Activated naive CD8-positive, alpha-beta T cell (primary cell): ENCODE measurements at regions not wholly inside any gene's neighbourhood (a gene's known extent, or its start where the extent isn't known, plus 50 kb on each side); places are given as distances from the start of the nearest gene placed in this dataset.

ENCODE experiments used
- H3K27ac Mint-ChIP-seq: one replicate; pipeline ENCODE4 v1.8.0; 2021; ENCODE audit warnings: mixed read lengths
- H3K27me3 Mint-ChIP-seq: one replicate; pipeline ENCODE4 v1.8.0; 2021; ENCODE audit warnings: mixed read lengths
- H3K36me3 Mint-ChIP-seq: one replicate; pipeline ENCODE4 v1.8.0; 2021; ENCODE audit warnings: mixed read lengths
- H3K4me1 Mint-ChIP-seq: one replicate; pipeline ENCODE4 v1.8.0; 2021; ENCODE audit warnings: low read depth, mixed read lengths
- H3K4me3 Mint-ChIP-seq: one replicate; pipeline ENCODE4 v1.8.0; 2021; ENCODE audit warnings: mild to moderate bottlenecking, mixed read lengths
- H3K9me3 Mint-ChIP-seq: one replicate; pipeline ENCODE4 v1.8.0; 2021; ENCODE audit warnings: low read depth, mixed read lengths

GRCh38 chr11:95519912-95520311, 269.7 kb downstream of the FAM76B start:
- no peaks in the 10 kb centered on the region for H3K9me3 Mint-ChIP-seq
- no peak overlapping the region for H3K27ac Mint-ChIP-seq
- no peaks in the 10 kb centered on the region for H3K4me1 Mint-ChIP-seq
- no peak overlapping the region for H3K4me3 Mint-ChIP-seq
- peaks cover 4% of the 10 kb centered on the region for H3K36me3 Mint-ChIP-seq
- no peaks in the 10 kb centered on the region for H3K27me3 Mint-ChIP-seq

- no peaks in the 10 kb centered on the region for H3K4me1 Mint-ChIP-seq
- H3K9me3 Mint-ChIP-seq = no peaks in the 10 kb centered on the region
Observed at GRCh38 chr11:95517453-95517852, 272.1 kb downstream of the FAM76B start.

GRCh38 chr11:95516786-95517185, 272.8 kb downstream of the FAM76B start:
- Mint-ChIP-seq H3K9me3 (no peaks in the 10 kb centered on the region), H3K36me3 (no peaks in the 10 kb centered on the region), H3K4me3 (no peak overlapping the region), H3K27me3 (no peaks in the 10 kb centered on the region), H3K27ac (no peak overlapping the region), H3K4me1 (no peaks in the 10 kb centered on the region)

More at GRCh38 chr11:95517453-95517852, 272.1 kb downstream of the FAM76B start:
- Mint-ChIP-seq H3K27me3 (no peaks in the 10 kb centered on the region), H3K4me3 (no peak overlapping the region), H3K36me3 (no peaks in the 10 kb centered on the region), H3K27ac (no peak overlapping the region)

- Mint-ChIP-seq H3K4me1 (no peaks in the 10 kb centered on the region), H3K4me3 (no peak overlapping the region)
Observed at GRCh38 chr11:95516175-95516574, 273.4 kb downstream of the FAM76B start.

GRCh38 chr11:95515371-95515770, 274.2 kb downstream of the FAM76B start:
- H3K36me3 Mint-ChIP-seq = no peaks in the 10 kb centered on the region
- H3K9me3 Mint-ChIP-seq = no peaks in the 10 kb centered on the region
- no peak overlapping the region for H3K27ac Mint-ChIP-seq
- H3K4me1 Mint-ChIP-seq = no peaks in the 10 kb centered on the region
- no peak overlapping the region for H3K4me3 Mint-ChIP-seq
- H3K27me3 Mint-ChIP-seq = no peaks in the 10 kb centered on the region

More at GRCh38 chr11:95516175-95516574, 273.4 kb downstream of the FAM76B start:
- no peak overlapping the region for H3K27ac Mint-ChIP-seq
- no peaks in the 10 kb centered on the region for H3K27me3 Mint-ChIP-seq
- H3K36me3 Mint-ChIP-seq = no peaks in the 10 kb centered on the region
- no peaks in the 10 kb centered on the region for H3K9me3 Mint-ChIP-seq

- no peaks in the 10 kb centered on the region for H3K27me3 Mint-ChIP-seq
- no peaks in the 10 kb centered on the region for H3K9me3 Mint-ChIP-seq
- H3K4me3 Mint-ChIP-seq = no peak overlapping the region
Observed at GRCh38 chr11:95514416-95515110, 275.0 kb downstream of the FAM76B start.

GRCh38 chr11:95512682-95513081, 276.9 kb downstream of the FAM76B start:
- no peaks in the 10 kb centered on the region for H3K36me3 Mint-ChIP-seq
- no peaks in the 10 kb centered on the region for H3K9me3 Mint-ChIP-seq
- no peaks in the 10 kb centered on the region for H3K4me1 Mint-ChIP-seq
- H3K4me3 Mint-ChIP-seq = no peak overlapping the region
- H3K27ac Mint-ChIP-seq = no peak overlapping the region
- no peaks in the 10 kb centered on the region for H3K27me3 Mint-ChIP-seq

More at GRCh38 chr11:95514416-95515110, 275.0 kb downstream of the FAM76B start:
- Mint-ChIP-seq H3K4me1 (no peaks in the 10 kb centered on the region), H3K36me3 (no peaks in the 10 kb centered on the region), H3K27ac (no peak overlapping the region)

GRCh38 chr11:95512177-95512576, 277.4 kb downstream of the FAM76B start:
- H3K27me3 Mint-ChIP-seq = no peaks in the 10 kb centered on the region
- no peak overlapping the region for H3K4me3 Mint-ChIP-seq
- no peaks in the 10 kb centered on the region for H3K9me3 Mint-ChIP-seq
- no peak overlapping the region for H3K27ac Mint-ChIP-seq
- H3K36me3 Mint-ChIP-seq = no peaks in the 10 kb centered on the region
- no peaks in the 10 kb centered on the region for H3K4me1 Mint-ChIP-seq

GRCh38 chr11:95508219-95508890, 277.4 kb upstream of the SESN3 start:
- H3K9me3 Mint-ChIP-seq = no peaks in the 10 kb centered on the region
- H3K4me3 Mint-ChIP-seq = no peak overlapping the region
- H3K27ac Mint-ChIP-seq = no peak overlapping the region
- H3K27me3 Mint-ChIP-seq = no peaks in the 10 kb centered on the region
- H3K36me3 Mint-ChIP-seq = peaks cover 7% of the 10 kb centered on the region
- H3K4me1 Mint-ChIP-seq = peaks cover 5% of the 10 kb centered on the region

GRCh38 chr11:95507794-95508193, 276.8 kb upstream of the SESN3 start:
- Mint-ChIP-seq H3K27me3 (no peaks in the 10 kb centered on the region), H3K36me3 (peaks cover 7% of the 10 kb centered on the region), H3K4me1 (peaks cover 5% of the 10 kb centered on the region), H3K4me3 (no peak overlapping the region), H3K9me3 (no peaks in the 10 kb centered on the region), H3K27ac (no peak overlapping the region)

GRCh38 chr11:95506777-95507176, 275.8 kb upstream of the SESN3 start:
- peaks cover 5% of the 10 kb centered on the region for H3K4me1 Mint-ChIP-seq
- no peaks in the 10 kb centered on the region for H3K9me3 Mint-ChIP-seq
- no peaks in the 10 kb centered on the region for H3K27me3 Mint-ChIP-seq
- H3K4me3 Mint-ChIP-seq = no peak overlapping the region
- no peak overlapping the region for H3K27ac Mint-ChIP-seq
- peaks cover 7% of the 10 kb centered on the region for H3K36me3 Mint-ChIP-seq

GRCh38 chr11:95505927-95506426, 275.0 kb upstream of the SESN3 start:
- peaks cover 5% of the 10 kb centered on the region for H3K4me1 Mint-ChIP-seq
- H3K27me3 Mint-ChIP-seq = no peaks in the 10 kb centered on the region
- H3K4me3 Mint-ChIP-seq = no peak overlapping the region
- H3K27ac Mint-ChIP-seq = no peak overlapping the region
- no peaks in the 10 kb centered on the region for H3K9me3 Mint-ChIP-seq
- H3K36me3 Mint-ChIP-seq = peaks cover 7% of the 10 kb centered on the region

GRCh38 chr11:95503047-95503446, 272.0 kb upstream of the SESN3 start:
- Mint-ChIP-seq H3K27me3 (no peaks in the 10 kb centered on the region), H3K4me3 (no peak overlapping the region), H3K4me1 (peaks cover 12% of the 10 kb centered on the region), H3K9me3 (no peaks in the 10 kb centered on the region), H3K27ac (no peak overlapping the region), H3K36me3 (peaks cover 7% of the 10 kb centered on the region)

GRCh38 chr11:95502522-95502921, 271.5 kb upstream of the SESN3 start:
- Mint-ChIP-seq H3K36me3 (peaks cover 7% of the 10 kb centered on the region), H3K4me3 (no peak overlapping the region), H3K9me3 (no peaks in the 10 kb centered on the region), H3K27ac (no peak overlapping the region), H3K27me3 (no peaks in the 10 kb centered on the region), H3K4me1 (peaks cover 12% of the 10 kb centered on the region)

- no peaks in the 10 kb centered on the region for H3K27me3 Mint-ChIP-seq
- peaks cover 6% of the 10 kb centered on the region for H3K36me3 Mint-ChIP-seq
- peaks cover 10% of the 10 kb centered on the region for H3K4me1 Mint-ChIP-seq
- H3K27ac Mint-ChIP-seq = no peak overlapping the region
- no peaks in the 10 kb centered on the region for H3K9me3 Mint-ChIP-seq
- H3K4me3 Mint-ChIP-seq = no peak overlapping the region
Observed at GRCh38 chr11:95501761-95502266, 270.8 kb upstream of the SESN3 start.
